ENCODE measurements at regions not wholly inside any gene's neighbourhood (a gene's known extent, or its start where the extent isn't known, plus 50 kb on each side); places are given as distances from the start of the nearest gene placed in this dataset.

DNA sequence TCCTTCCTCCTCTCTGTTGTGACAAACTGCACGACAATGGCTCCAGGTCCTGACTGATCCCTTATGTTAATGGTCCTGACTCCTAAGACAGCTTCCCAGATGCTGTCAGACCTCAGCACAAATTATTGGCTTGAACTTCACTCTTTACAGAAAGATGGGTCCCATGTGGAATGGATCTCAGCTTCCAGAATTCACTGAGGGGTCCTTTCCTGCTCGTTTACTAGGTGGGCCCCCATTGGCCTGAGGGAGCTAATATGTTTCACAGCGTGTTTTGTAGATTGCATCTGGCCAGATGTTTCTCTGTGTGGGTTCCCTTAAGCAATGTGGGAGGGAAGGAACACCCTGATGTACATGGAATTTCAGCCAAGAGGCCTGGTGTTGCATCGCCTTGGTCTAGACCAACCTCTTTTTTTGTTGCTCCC, 826.6 kb downstream of the MAFB start (continued):
- TF ChIP-seq ZNF462 (CRISPR knock-in tag; IDR thresholded peaks at IDR 0.05) (no peak), NANOG (IDR thresholded peaks at IDR 0.05; ENCODE audit: borderline replicate concordance) (no peak), STAT1 (IDR thresholded peaks at IDR 0.05; ENCODE audit: unreplicated experiment) (no peak), EZH2 (IDR thresholded peaks at IDR 0.05; ENCODE audit: low read depth, unreplicated experiment) (no peak), ZNF331 (CRISPR knock-in tag; IDR thresholded peaks at IDR 0.05; ENCODE audit: low read depth) (no peak), CREB1 (CRISPR knock-in tag; IDR thresholded peaks at IDR 0.05; ENCODE audit: low read depth) (no peak), POLR2AphosphoS5 (IDR thresholded peaks at IDR 0.05; ENCODE audit: low read depth) (no peak)
- TF ChIP-seq, protein P1, sequence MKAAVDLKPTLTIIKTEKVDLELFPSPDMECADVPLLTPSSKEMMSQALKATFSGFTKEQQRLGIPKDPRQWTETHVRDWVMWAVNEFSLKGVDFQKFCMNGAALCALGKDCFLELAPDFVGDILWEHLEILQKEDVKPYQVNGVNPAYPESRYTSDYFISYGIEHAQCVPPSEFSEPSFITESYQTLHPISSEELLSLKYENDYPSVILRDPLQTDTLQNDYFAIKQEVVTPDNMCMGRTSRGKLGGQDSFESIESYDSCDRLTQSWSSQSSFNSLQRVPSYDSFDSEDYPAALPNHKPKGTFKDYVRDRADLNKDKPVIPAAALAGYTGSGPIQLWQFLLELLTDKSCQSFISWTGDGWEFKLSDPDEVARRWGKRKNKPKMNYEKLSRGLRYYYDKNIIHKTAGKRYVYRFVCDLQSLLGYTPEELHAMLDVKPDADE (IDR thresholded peaks at IDR 0.05), result no peak

- no peak for ATAC-seq
- TF ChIP-seq CTCF (conservative IDR thresholded peaks at IDR 0.05; ENCODE audit: low read depth in 2 of 2), result no peak
- no peak for TF ChIP-seq JUNB (IDR thresholded peaks at IDR 0.05; ENCODE audit: unreplicated experiment)
- TF ChIP-seq STAT1 (IDR thresholded peaks at IDR 0.05; ENCODE audit: unreplicated experiment), result no peak
Measured at GRCh38 chr20:39861381-39861780, 827.7 kb downstream of the MAFB start.

More at GRCh38 chr20:39861381-39861780, 827.7 kb downstream of the MAFB start:
- no peaks in the 10 kb centered on the region for H3K27me3 ChIP-seq (ENCODE audit: insufficient read depth)
- H3K4me1 Mint-ChIP-seq, result no peaks in the 10 kb centered on the region; the same call in 2 of the 3 replicates
- no peak for DNase-seq (ENCODE audit: low spot score)
- peaks cover 2% of the 10 kb centered on the region for H3K27me3 Mint-ChIP-seq (ENCODE audit: insufficient read depth, low read depth, poor library complexity)
- no peak overlapping the region for H3K27ac Mint-ChIP-seq
- H3K27ac ChIP-seq (ENCODE audit: low read depth), result no peak overlapping the region
- H3K4me1 ChIP-seq (ENCODE audit: insufficient read depth), result no peaks in the 10 kb centered on the region
- H3K4me2 ChIP-seq, result no peak overlapping the region
- H3K36me3 ChIP-seq (ENCODE audit: insufficient read depth), result no peaks in the 10 kb centered on the region
- no peaks in the 10 kb centered on the region for H3K36me3 Mint-ChIP-seq (ENCODE audit: low read depth)
- no peaks in the 10 kb centered on the region for H3K9me3 Mint-ChIP-seq
- H3F3A ChIP-seq (replicated peaks; ENCODE audit: low read depth), result no peaks in the 10 kb centered on the region
- no peaks in the 10 kb centered on the region for H3K79me2 ChIP-seq (replicated peaks; ENCODE audit: insufficient read depth)
- no peak overlapping the region for H3K4me3 Mint-ChIP-seq
- H4K20me1 ChIP-seq (replicated peaks; ENCODE audit: insufficient read depth), result no peaks in the 10 kb centered on the region
- no peaks in the 10 kb centered on the region for H3K9me2 ChIP-seq (ENCODE audit: insufficient read depth)
- H3K4me3 ChIP-seq, result no peak overlapping the region
- no peak overlapping the region for H2AFZ ChIP-seq
